ENCODE measurements at regions not wholly inside any gene's neighbourhood (a gene's known extent, or its start where the extent isn't known, plus 50 kb on each side); places are given as distances from the start of the nearest gene placed in this dataset.

DNA sequence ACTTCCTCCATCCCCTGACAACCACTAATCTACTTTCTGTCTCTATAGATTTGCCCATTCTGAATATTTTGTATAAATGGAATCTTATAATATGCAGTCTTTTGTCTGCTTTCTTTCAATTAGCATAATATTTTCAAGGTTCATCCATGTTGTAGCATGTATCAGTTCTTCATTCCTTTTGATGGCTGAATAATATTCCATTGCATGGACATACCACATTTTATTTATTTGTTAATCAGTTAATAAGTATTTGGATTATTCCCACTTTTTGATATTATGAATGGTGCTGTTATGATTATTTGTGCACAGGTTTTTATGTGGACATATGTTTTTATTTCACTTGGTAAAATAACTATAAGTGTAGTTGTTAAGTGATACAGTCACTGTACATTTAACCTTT lies 155.1 kb upstream of the WSCD2 start:
- DNase-seq (ENCODE audit: low read depth in 1 of 2, low spot score in 1 of 2): no peak

DNA sequence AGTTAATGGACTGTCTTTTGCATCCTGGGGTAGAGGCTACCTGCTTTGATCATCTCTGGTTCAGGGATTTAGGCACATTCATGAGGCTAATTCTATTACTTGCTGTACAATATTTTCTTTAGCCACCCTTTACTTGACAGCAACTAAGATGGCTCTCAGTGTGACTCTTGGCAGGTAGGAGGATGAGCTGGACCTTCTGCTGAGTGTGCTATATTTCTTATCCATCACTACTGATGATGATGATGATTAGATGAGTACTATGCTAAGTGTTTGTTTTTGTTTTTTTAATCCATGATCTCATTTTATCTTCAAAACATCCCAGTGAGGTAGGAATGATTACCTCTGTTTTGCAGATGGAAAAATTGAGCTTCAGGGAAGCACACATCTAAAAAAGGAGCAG lies 152.8 kb upstream of the WSCD2 start:
- DNase-seq (ENCODE audit: low read depth in 1 of 2, low spot score in 1 of 2): no peak

GRCh38 chr12:107978201-107978600 lies 150.9 kb upstream of the WSCD2 start:
- DNase-seq (ENCODE audit: low read depth in 1 of 2, low spot score in 1 of 2): no peak

- no peak for DNase-seq (ENCODE audit: low read depth in 1 of 2, low spot score in 1 of 2)
These were observed 150.4 kb upstream of the WSCD2 start for GRCh38 chr12:107978641-107979040.

GRCh38 chr12:107983756-107984472 lies 145.2 kb upstream of the WSCD2 start:
- no peak for DNase-seq (ENCODE audit: low read depth in 1 of 2, low spot score in 1 of 2)

GRCh38 chr12:107984973-107985372 lies 144.1 kb upstream of the WSCD2 start:
- DNase-seq (ENCODE audit: low read depth in 1 of 2, low spot score in 1 of 2): no peak

DNA sequence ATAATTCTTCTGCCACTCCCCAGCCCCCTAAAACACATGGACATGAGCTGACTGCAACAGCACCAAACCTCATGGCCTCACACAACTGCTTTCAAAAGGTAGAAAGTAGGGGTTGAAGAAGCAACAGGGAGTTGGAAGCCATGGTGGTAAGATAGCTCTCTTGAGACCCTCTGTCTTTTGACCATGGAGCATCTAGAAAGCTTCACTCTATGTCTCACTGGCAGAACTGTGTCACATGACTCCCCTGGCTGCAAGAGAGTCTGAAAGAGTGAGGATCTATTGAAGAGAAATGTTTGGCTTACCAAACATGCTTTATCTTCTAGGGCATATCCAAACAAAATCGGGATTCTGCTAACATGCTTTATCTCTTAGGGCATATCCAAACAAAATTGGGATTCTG lies 142.9 kb upstream of the WSCD2 start:
- DNase-seq (ENCODE audit: low read depth in 1 of 2, low spot score in 1 of 2): no peak

DNA sequence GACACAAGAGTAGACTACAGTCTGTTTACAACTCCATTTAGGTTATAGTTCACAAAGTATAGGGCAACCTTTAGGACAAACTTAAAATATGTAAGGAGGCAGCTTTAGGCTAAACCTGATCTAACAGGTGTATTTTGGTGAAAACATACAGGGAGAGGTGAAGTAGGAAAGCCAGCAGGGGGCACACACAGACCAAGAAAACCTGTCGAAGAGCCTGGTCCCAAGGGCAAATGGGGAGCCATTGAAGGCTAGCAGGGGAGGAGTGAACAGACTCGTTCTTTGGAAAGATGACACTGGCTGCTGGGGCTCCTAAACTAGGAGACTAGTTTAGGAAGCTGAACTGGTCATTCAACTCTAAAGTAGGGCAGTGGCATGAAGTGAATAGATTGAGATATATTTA lies 138.8 kb upstream of the WSCD2 start:
- no peak for DNase-seq (ENCODE audit: low read depth in 1 of 2, low spot score in 1 of 2)

GRCh38 chr12:107992029-107992428 lies 137.1 kb upstream of the WSCD2 start:
- DNase-seq (ENCODE audit: low read depth in 1 of 2, low spot score in 1 of 2): no peak

- no peak for DNase-seq (ENCODE audit: low read depth in 1 of 2, low spot score in 1 of 2)
These were observed 136.1 kb upstream of the WSCD2 start for GRCh38 chr12:107992870-107993451.

DNA sequence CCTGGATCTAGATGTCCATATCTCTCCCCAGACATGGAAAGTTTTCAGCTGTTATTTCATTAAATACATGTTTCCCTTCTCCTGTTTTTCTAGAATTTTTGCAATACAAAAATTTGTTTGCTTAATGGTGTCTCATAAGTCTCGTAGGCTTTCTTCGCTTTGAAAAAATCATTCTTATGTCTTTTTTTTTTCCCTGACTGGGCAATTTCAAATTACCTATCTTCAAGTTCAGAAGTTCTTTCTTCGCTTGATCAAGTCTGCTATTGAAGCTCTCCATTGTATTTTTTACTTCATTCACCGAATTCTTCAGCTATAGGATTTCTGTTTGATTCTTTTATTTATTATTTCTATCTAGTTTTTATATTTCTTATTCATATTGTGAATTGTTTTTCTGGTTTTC lies 130.2 kb upstream of the WSCD2 start:
- no peak for DNase-seq (ENCODE audit: low read depth in 1 of 2, low spot score in 1 of 2)

- no peak for DNase-seq (ENCODE audit: low read depth in 1 of 2, low spot score in 1 of 2)
These were observed 129.0 kb upstream of the WSCD2 start for GRCh38 chr12:108000111-108000510.

- DNase-seq (ENCODE audit: low read depth in 1 of 2, low spot score in 1 of 2): no peak
These were observed 124.8 kb upstream of the WSCD2 start for GRCh38 chr12:108004319-108004718.

- DNase-seq (ENCODE audit: low read depth in 1 of 2, low spot score in 1 of 2): no peak
These were observed 120.8 kb upstream of the WSCD2 start for GRCh38 chr12:108008163-108008905.

DNA sequence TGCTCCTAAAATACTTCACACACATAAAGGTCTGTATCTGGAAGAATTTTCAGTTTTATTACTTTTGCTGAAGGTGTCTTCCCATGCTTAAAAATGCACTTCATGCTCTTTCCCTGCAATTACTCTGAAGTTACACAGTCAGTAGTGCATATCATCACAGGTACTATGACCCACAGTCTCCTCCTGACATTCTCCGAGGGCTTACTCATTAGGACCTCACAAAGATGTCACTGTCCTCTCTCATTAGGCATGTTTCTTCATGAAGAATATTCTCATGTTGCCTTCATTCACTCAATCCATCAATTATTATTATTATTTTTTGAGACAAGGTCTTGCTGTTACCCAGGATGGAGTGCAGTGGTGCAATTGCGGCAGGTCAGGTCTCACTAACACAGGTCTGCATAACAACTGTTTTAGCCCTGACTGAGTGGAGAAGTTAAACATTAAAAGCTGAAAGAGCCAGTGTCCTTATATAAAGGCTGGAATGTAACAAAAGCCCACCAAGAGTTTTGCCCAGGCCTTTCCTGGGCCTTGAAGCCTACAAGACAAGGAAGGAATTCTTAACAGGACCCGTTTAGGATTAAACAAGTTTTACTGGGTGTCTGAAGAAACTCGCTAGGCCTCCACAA lies 119.5 kb upstream of the WSCD2 start:
- no peak for DNase-seq (ENCODE audit: low read depth in 1 of 2, low spot score in 1 of 2)

GRCh38 chr12:108016022-108016564 lies 113.0 kb upstream of the WSCD2 start:
- no peak for DNase-seq (ENCODE audit: low read depth in 1 of 2, low spot score in 1 of 2)

GRCh38 chr12:108017472-108018057 lies 111.5 kb upstream of the WSCD2 start:
- DNase-seq (ENCODE audit: low read depth in 1 of 2, low spot score in 1 of 2): no peak

GRCh38 chr12:108019862-108020261 lies 109.2 kb upstream of the WSCD2 start:
- no peak for DNase-seq (ENCODE audit: low read depth in 1 of 2, low spot score in 1 of 2)

GRCh38 chr12:108021141-108021540 lies 107.9 kb upstream of the WSCD2 start:
- DNase-seq (ENCODE audit: low read depth in 1 of 2, low spot score in 1 of 2): no peak

DNA sequence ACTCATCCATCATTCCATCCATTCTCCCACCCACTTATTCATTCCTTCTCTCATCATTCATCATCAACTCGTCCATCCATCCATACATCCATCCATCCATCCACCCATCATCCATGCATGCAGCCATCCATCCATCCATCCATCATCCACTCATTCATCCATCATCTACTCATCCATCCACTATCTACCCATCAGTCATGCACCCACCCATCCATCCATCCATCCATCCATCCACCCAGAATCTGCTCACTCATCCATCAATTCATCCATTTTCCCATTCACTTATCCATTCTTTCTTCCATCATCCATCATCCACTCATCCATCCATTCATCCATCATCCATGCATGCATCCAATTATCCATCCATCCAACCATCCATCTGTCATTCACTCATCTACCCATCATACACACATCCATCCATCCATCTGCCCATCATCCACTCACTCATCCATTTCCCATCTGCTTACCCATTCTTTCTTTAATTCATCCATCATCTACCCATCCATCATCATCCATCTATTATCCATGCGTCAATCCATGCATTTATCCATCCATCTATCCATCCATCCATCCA lies 107.1 kb upstream of the WSCD2 start:
- no peak for DNase-seq (ENCODE audit: low read depth in 1 of 2, low spot score in 1 of 2)

Measured in activated CD4-positive, alpha-beta T cell treated with anti-CD3 and anti-CD28 coated beads, Interleukin-2, amount 50 U/mL, for 24 hours (primary cell).